ENCODE measurements at regions not wholly inside any gene's neighbourhood (a gene's known extent, or its start where the extent isn't known, plus 50 kb on each side); places are given as distances from the start of the nearest gene placed in this dataset.
"Not testable (repeated sequence)": the region's sequence is repeated elsewhere in the genome, so short reads cannot be mapped to it uniquely, and the experiment has no call there.

DNA sequence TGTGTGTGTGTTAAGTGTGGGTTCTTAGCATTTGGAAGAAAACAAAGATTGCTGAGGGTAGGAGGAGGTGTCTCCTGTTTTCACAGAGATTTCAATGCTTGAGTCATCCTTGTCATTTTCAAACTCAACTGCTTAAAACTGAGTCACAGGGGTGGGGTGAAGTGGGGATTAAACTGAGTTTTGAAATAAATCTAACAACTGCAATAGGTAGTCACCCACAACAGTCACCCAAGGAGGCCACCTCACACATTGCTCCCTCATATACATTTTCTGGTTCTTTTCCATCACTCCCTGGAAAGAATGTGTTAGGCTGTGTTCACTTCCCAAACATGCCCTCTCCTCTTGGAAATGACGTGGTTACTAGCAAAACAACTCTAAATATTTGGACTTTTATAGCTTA, 187.7 kb upstream of the CMC1 start:
- no peak overlapping the region for H2BK120ac ChIP-seq (ENCODE audit: low read depth, low read length)
- H3K18ac ChIP-seq (ENCODE audit: low read depth in 1 of 2, low read length in 2 of 2), result no peak overlapping the region
- WGBS, result no CpG with 5 or more reads among the region's 1 CpG
- no peak overlapping the region for H3K27ac ChIP-seq (ENCODE audit: low read length, poor library complexity, severe bottlenecking)
- H3K27me3 ChIP-seq (ENCODE audit: control insufficient read depth in 1 of 2, insufficient read depth in 1 of 2, low read length in 2 of 2), result no peaks in the 10 kb centered on the region
- no peak overlapping the region for H4K91ac ChIP-seq (ENCODE audit: low read length)
- H3K9ac ChIP-seq (ENCODE audit: low read length), result no peak overlapping the region
- no peaks in the 10 kb centered on the region for H3K4me1 ChIP-seq (ENCODE audit: control insufficient read depth, insufficient read depth, low read depth, low read length)
- H2BK15ac ChIP-seq (ENCODE audit: low read depth, poor library complexity, severe bottlenecking), result no peak overlapping the region
- H3K9me3 ChIP-seq (ENCODE audit: control insufficient read depth, low read length), result no peaks in the 10 kb centered on the region
- no peak overlapping the region for H3K4me2 ChIP-seq (ENCODE audit: low read length, poor library complexity, severe bottlenecking)
- H2AFZ ChIP-seq (ENCODE audit: low read depth, low read length), result no peak overlapping the region
- H3K79me1 ChIP-seq (replicated peaks; ENCODE audit: low read length, poor library complexity, severe bottlenecking), result no peaks in the 10 kb centered on the region
- H2AK5ac ChIP-seq (ENCODE audit: low read length, severe bottlenecking), result no peak overlapping the region
- H3K36me3 ChIP-seq (ENCODE audit: control insufficient read depth in 1 of 2, insufficient read depth in 2 of 2, low read depth in 1 of 2, low read length in 2 of 2), result no peaks in the 10 kb centered on the region
- H2BK5ac ChIP-seq (ENCODE audit: low read depth, low read length, poor library complexity, severe bottlenecking), result no peak overlapping the region
- H4K8ac ChIP-seq (ENCODE audit: low read length), result no peak overlapping the region
- no peak overlapping the region for H3K4me3 ChIP-seq (ENCODE audit: insufficient read depth in 1 of 2, low read depth in 1 of 2, low read length in 2 of 2)
- no peak for DNase-seq
- H3K4ac ChIP-seq (ENCODE audit: low read depth in 1 of 2, low read length in 2 of 2), result no peak overlapping the region
- H3K23ac ChIP-seq (ENCODE audit: low read length in 2 of 2), result no peak overlapping the region
- no peak overlapping the region for H3K14ac ChIP-seq (ENCODE audit: low read length in 2 of 2)
- no peak overlapping the region for H2BK12ac ChIP-seq (ENCODE audit: low read length in 2 of 2)

DNA sequence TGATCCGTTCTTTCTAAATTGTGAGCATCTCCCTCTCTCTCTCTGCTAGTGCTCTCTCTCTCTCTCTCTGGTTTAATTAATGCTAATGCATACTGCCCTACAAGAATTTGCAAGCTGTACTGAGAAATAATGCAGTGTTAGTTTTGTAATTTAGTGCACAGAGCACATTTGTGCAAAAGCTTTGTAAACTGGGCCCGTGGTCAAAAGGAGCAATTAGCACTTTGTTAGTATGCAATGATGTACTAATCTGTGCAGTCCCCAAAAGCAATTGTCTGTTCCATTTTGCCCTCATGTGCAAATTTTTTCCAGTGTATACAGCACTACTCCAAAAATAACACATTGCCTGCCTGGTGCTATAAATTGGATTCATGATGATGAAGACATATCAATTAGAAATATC, 184.6 kb upstream of the CMC1 start:
- H4K8ac ChIP-seq (ENCODE audit: low read length), result no peak overlapping the region
- WGBS, result 100% methylated on average over 2 of the region's 2 CpGs
- DNase-seq, result no peak
- no peak overlapping the region for H2BK12ac ChIP-seq (ENCODE audit: low read length in 2 of 2)
- H2BK5ac ChIP-seq (ENCODE audit: low read depth, low read length, poor library complexity, severe bottlenecking), result no peak overlapping the region
- no peak overlapping the region for H3K14ac ChIP-seq (ENCODE audit: low read length in 2 of 2)
- H3K27me3 ChIP-seq (ENCODE audit: control insufficient read depth in 1 of 2, insufficient read depth in 1 of 2, low read length in 2 of 2), result no peaks in the 10 kb centered on the region
- no peaks in the 10 kb centered on the region for H3K36me3 ChIP-seq (ENCODE audit: control insufficient read depth in 1 of 2, insufficient read depth in 2 of 2, low read depth in 1 of 2, low read length in 2 of 2)
- H3K4ac ChIP-seq (ENCODE audit: low read depth in 1 of 2, low read length in 2 of 2), result no peak overlapping the region
- no peak overlapping the region for H2AFZ ChIP-seq (ENCODE audit: low read depth, low read length)
- no peaks in the 10 kb centered on the region for H3K4me1 ChIP-seq (ENCODE audit: control insufficient read depth, insufficient read depth, low read depth, low read length)
- H3K9ac ChIP-seq (ENCODE audit: low read length), result no peak overlapping the region
- H2AK5ac ChIP-seq (ENCODE audit: low read length, severe bottlenecking), result no peak overlapping the region
- no peak overlapping the region for H3K27ac ChIP-seq (ENCODE audit: low read length, poor library complexity, severe bottlenecking)
- no peak overlapping the region for H4K91ac ChIP-seq (ENCODE audit: low read length)
- no peak overlapping the region for H2BK15ac ChIP-seq (ENCODE audit: low read depth, poor library complexity, severe bottlenecking)
- H3K4me2 ChIP-seq (ENCODE audit: low read length, poor library complexity, severe bottlenecking), result no peak overlapping the region
- no peak overlapping the region for H3K23ac ChIP-seq (ENCODE audit: low read length in 2 of 2)
- H3K79me1 ChIP-seq (replicated peaks; ENCODE audit: low read length, poor library complexity, severe bottlenecking), result no peaks in the 10 kb centered on the region
- no peak overlapping the region for H3K18ac ChIP-seq (ENCODE audit: low read depth in 1 of 2, low read length in 2 of 2)
- H3K4me3 ChIP-seq (ENCODE audit: insufficient read depth in 1 of 2, low read depth in 1 of 2, low read length in 2 of 2), result no peak overlapping the region
- no peak overlapping the region for H2BK120ac ChIP-seq (ENCODE audit: low read depth, low read length)
- H3K9me3 ChIP-seq (ENCODE audit: control insufficient read depth, low read length), result no peaks in the 10 kb centered on the region

DNA sequence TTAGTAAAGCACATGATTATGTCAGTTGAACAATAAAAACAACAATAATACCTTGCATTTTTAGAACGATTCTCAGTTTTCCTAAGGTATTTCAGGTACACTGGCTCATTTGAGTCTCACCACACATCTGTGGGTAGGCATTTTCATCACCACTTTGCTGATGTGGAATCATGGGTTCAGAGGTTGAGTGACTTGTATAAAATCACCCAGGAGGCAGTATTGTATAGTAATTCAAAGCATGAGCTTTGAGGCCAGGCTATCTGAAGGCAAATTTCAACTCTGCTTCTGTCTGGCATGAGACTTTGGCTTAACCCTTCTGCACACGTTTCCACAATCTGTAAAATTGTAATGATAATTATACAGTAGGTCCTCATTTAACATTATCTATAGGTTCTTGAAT, 183.9 kb upstream of the CMC1 start:
- Histone ChIP-seq H2AFZ (ENCODE audit: low read depth, low read length) (no peak overlapping the region), H2BK5ac (ENCODE audit: low read depth, low read length, poor library complexity, severe bottlenecking) (no peak overlapping the region), H3K4me1 (ENCODE audit: control insufficient read depth, insufficient read depth, low read depth, low read length) (no peaks in the 10 kb centered on the region), H4K8ac (ENCODE audit: low read length) (no peak overlapping the region), H3K79me1 (replicated peaks; ENCODE audit: low read length, poor library complexity, severe bottlenecking) (no peaks in the 10 kb centered on the region), H3K27ac (ENCODE audit: low read length, poor library complexity, severe bottlenecking) (no peak overlapping the region), H3K23ac (ENCODE audit: low read length in 2 of 2) (no peak overlapping the region), H4K91ac (ENCODE audit: low read length) (no peak overlapping the region), H3K4me3 (ENCODE audit: insufficient read depth in 1 of 2, low read depth in 1 of 2, low read length in 2 of 2) (no peak overlapping the region), H3K14ac (ENCODE audit: low read length in 2 of 2) (no peak overlapping the region), H3K4ac (ENCODE audit: low read depth in 1 of 2, low read length in 2 of 2) (no peak overlapping the region), H2AK5ac (ENCODE audit: low read length, severe bottlenecking) (no peak overlapping the region), H2BK120ac (ENCODE audit: low read depth, low read length) (no peak overlapping the region), H3K27me3 (ENCODE audit: control insufficient read depth in 1 of 2, insufficient read depth in 1 of 2, low read length in 2 of 2) (no peaks in the 10 kb centered on the region), H2BK12ac (ENCODE audit: low read length in 2 of 2) (no peak overlapping the region), H3K9me3 (ENCODE audit: control insufficient read depth, low read length) (no peaks in the 10 kb centered on the region), H3K9ac (ENCODE audit: low read length) (no peak overlapping the region), H2BK15ac (ENCODE audit: low read depth, poor library complexity, severe bottlenecking) (no peak overlapping the region), H3K18ac (ENCODE audit: low read depth in 1 of 2, low read length in 2 of 2) (no peak overlapping the region), H3K4me2 (ENCODE audit: low read length, poor library complexity, severe bottlenecking) (no peak overlapping the region), H3K36me3 (ENCODE audit: control insufficient read depth in 1 of 2, insufficient read depth in 2 of 2, low read depth in 1 of 2, low read length in 2 of 2) (no peaks in the 10 kb centered on the region)
- WGBS, result 90% methylated on average over 1 of the region's 2 CpGs
- DNase-seq, result no peak

DNA sequence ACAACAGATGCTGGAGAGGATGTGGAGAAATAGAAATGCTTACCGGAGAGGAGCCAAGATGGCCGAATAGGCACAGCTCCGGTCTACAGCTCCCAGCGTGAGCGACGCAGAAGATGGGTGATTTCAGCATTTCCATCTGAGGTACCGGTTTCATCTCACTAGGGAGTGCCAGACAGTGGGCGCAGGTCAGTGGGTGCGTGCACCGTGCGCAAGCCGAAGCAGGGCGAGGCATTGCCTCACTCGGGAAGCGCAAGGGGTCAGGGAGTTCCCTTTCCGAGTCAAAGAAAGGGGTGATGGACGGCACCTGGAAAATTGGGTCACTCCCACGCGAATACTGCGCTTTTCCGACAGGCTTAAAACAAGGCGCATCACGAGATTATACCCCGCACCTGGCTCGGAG, 182.2 kb upstream of the CMC1 start:
- H2BK5ac ChIP-seq (ENCODE audit: low read depth, low read length, poor library complexity, severe bottlenecking); H2AK5ac ChIP-seq (ENCODE audit: low read length, severe bottlenecking); H3K14ac ChIP-seq (ENCODE audit: low read length in 2 of 2); H3K23ac ChIP-seq (ENCODE audit: low read length in 2 of 2); H2BK120ac ChIP-seq (ENCODE audit: low read depth, low read length); H3K9me3 ChIP-seq (ENCODE audit: control insufficient read depth, low read length); H2BK15ac ChIP-seq (ENCODE audit: low read depth, poor library complexity, severe bottlenecking); H3K4me2 ChIP-seq (ENCODE audit: low read length, poor library complexity, severe bottlenecking); H2BK12ac ChIP-seq (ENCODE audit: low read length in 2 of 2); H3K4ac ChIP-seq (ENCODE audit: low read depth in 1 of 2, low read length in 2 of 2); H3K4me3 ChIP-seq (ENCODE audit: insufficient read depth in 1 of 2, low read depth in 1 of 2, low read length in 2 of 2); H3K4me1 ChIP-seq (ENCODE audit: control insufficient read depth, insufficient read depth, low read depth, low read length); H3K27ac ChIP-seq (ENCODE audit: low read length, poor library complexity, severe bottlenecking); H4K91ac ChIP-seq (ENCODE audit: low read length); H3K9ac ChIP-seq (ENCODE audit: low read length); H3K18ac ChIP-seq (ENCODE audit: low read depth in 1 of 2, low read length in 2 of 2); DNase-seq; H3K27me3 ChIP-seq (ENCODE audit: control insufficient read depth in 1 of 2, insufficient read depth in 1 of 2, low read length in 2 of 2); H3K36me3 ChIP-seq (ENCODE audit: control insufficient read depth in 1 of 2, insufficient read depth in 2 of 2, low read depth in 1 of 2, low read length in 2 of 2); H2AFZ ChIP-seq (ENCODE audit: low read depth, low read length); H3K79me1 ChIP-seq (replicated peaks; ENCODE audit: low read length, poor library complexity, severe bottlenecking); H4K8ac ChIP-seq (ENCODE audit: low read length): not testable (repeated sequence)
- WGBS, result 91% methylated on average over 18 of the region's 25 CpGs
